ENCODE measurements at regions not wholly inside any gene's neighbourhood (a gene's known extent, or its start where the extent isn't known, plus 50 kb on each side); places are given as distances from the start of the nearest gene placed in this dataset.

- no peak overlapping the region for H3K23ac ChIP-seq (ENCODE audit: low read length in 2 of 2)
- H4K91ac ChIP-seq (ENCODE audit: low read length): no peak overlapping the region
- H2AK5ac ChIP-seq (ENCODE audit: low read length, severe bottlenecking): no peak overlapping the region
- H2BK120ac ChIP-seq (ENCODE audit: low read depth, low read length): no peak overlapping the region
- no peak overlapping the region for H2BK15ac ChIP-seq (ENCODE audit: low read depth, poor library complexity, severe bottlenecking)
- no peak overlapping the region for H3K14ac ChIP-seq (ENCODE audit: low read length in 2 of 2)
- H2BK5ac ChIP-seq (ENCODE audit: low read depth, low read length, poor library complexity, severe bottlenecking): no peak overlapping the region
- H3K4me1 ChIP-seq (ENCODE audit: control insufficient read depth, insufficient read depth, low read depth, low read length): no peaks in the 10 kb centered on the region
- no peak overlapping the region for H2AFZ ChIP-seq (ENCODE audit: low read depth, low read length)
- H4K8ac ChIP-seq (ENCODE audit: low read length): no peak overlapping the region
- H3K9me3 ChIP-seq (ENCODE audit: control insufficient read depth, low read length): no peaks in the 10 kb centered on the region
- no peaks in the 10 kb centered on the region for H3K36me3 ChIP-seq (ENCODE audit: control insufficient read depth in 1 of 2, insufficient read depth in 2 of 2, low read depth in 1 of 2, low read length in 2 of 2)
- no peaks in the 10 kb centered on the region for H3K27me3 ChIP-seq (ENCODE audit: control insufficient read depth in 1 of 2, insufficient read depth in 1 of 2, low read length in 2 of 2)
- no peak for DNase-seq
- H3K4me2 ChIP-seq (ENCODE audit: low read length, poor library complexity, severe bottlenecking): no peak overlapping the region
- no peak overlapping the region for H3K9ac ChIP-seq (ENCODE audit: low read length)
- no peak overlapping the region for H3K27ac ChIP-seq (ENCODE audit: low read length, poor library complexity, severe bottlenecking)
- WGBS: 82% methylated on average over 8 of the region's 8 CpGs
- no peaks in the 10 kb centered on the region for H3K79me1 ChIP-seq (replicated peaks; ENCODE audit: low read length, poor library complexity, severe bottlenecking)
- H3K4me3 ChIP-seq (ENCODE audit: insufficient read depth in 1 of 2, low read depth in 1 of 2, low read length in 2 of 2): no peak overlapping the region
- H3K18ac ChIP-seq (ENCODE audit: low read depth in 1 of 2, low read length in 2 of 2): no peak overlapping the region
- no peak overlapping the region for H2BK12ac ChIP-seq (ENCODE audit: low read length in 2 of 2)
- no peak overlapping the region for H3K4ac ChIP-seq (ENCODE audit: low read depth in 1 of 2, low read length in 2 of 2)
Observed at GRCh38 chr10:131677671-131678070, 223.1 kb upstream of the PPP2R2D start.

DNA sequence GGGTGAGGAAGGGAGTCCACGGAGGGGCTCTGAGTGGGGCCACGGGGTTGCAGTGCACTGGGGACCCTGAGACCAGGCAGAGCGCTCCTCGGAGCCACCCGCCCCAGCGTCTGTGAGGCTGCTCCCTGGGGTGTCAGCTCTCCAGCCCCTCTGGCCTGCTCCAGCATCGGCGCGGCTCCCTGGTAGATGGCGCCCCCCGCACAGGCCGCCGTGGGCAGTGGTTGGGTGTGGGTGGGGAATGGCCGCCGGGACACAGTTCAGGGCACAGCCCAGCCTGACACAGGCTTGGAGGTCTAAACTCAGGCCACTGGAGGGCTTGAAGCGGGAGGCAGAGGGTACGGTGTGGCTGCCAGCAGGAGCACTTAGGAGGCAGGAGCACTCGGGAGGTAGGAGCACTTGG is 222.6 kb upstream of the PPP2R2D start:
- no peak overlapping the region for H2BK15ac ChIP-seq (ENCODE audit: low read depth, poor library complexity, severe bottlenecking)
- no peak overlapping the region for H3K27ac ChIP-seq (ENCODE audit: low read length, poor library complexity, severe bottlenecking)
- no peak overlapping the region for H2AK5ac ChIP-seq (ENCODE audit: low read length, severe bottlenecking)
- H3K27me3 ChIP-seq (ENCODE audit: control insufficient read depth in 1 of 2, insufficient read depth in 1 of 2, low read length in 2 of 2): no peaks in the 10 kb centered on the region
- H3K4me2 ChIP-seq (ENCODE audit: low read length, poor library complexity, severe bottlenecking): no peak overlapping the region
- H3K4me1 ChIP-seq (ENCODE audit: control insufficient read depth, insufficient read depth, low read depth, low read length): no peaks in the 10 kb centered on the region
- H2AFZ ChIP-seq (ENCODE audit: low read depth, low read length): no peak overlapping the region
- no peaks in the 10 kb centered on the region for H3K79me1 ChIP-seq (replicated peaks; ENCODE audit: low read length, poor library complexity, severe bottlenecking)
- H3K4me3 ChIP-seq (ENCODE audit: insufficient read depth in 1 of 2, low read depth in 1 of 2, low read length in 2 of 2): no peak overlapping the region
- no peak overlapping the region for H3K14ac ChIP-seq (ENCODE audit: low read length in 2 of 2)
- no peak overlapping the region for H3K9ac ChIP-seq (ENCODE audit: low read length)
- no peak overlapping the region for H3K23ac ChIP-seq (ENCODE audit: low read length in 2 of 2)
- no peaks in the 10 kb centered on the region for H3K36me3 ChIP-seq (ENCODE audit: control insufficient read depth in 1 of 2, insufficient read depth in 2 of 2, low read depth in 1 of 2, low read length in 2 of 2)
- no peak overlapping the region for H3K18ac ChIP-seq (ENCODE audit: low read depth in 1 of 2, low read length in 2 of 2)
- H2BK5ac ChIP-seq (ENCODE audit: low read depth, low read length, poor library complexity, severe bottlenecking): no peak overlapping the region
- H2BK12ac ChIP-seq (ENCODE audit: low read length in 2 of 2): no peak overlapping the region
- no peaks in the 10 kb centered on the region for H3K9me3 ChIP-seq (ENCODE audit: control insufficient read depth, low read length)
- DNase-seq: no peak
- WGBS: 85% methylated on average over 14 of the region's 18 CpGs
- H4K8ac ChIP-seq (ENCODE audit: low read length): no peak overlapping the region
- H2BK120ac ChIP-seq (ENCODE audit: low read depth, low read length): no peak overlapping the region
- no peak overlapping the region for H3K4ac ChIP-seq (ENCODE audit: low read depth in 1 of 2, low read length in 2 of 2)
- no peak overlapping the region for H4K91ac ChIP-seq (ENCODE audit: low read length)

- Histone ChIP-seq H3K27ac (ENCODE audit: low read length, poor library complexity, severe bottlenecking) (no peak overlapping the region), H2BK12ac (ENCODE audit: low read length in 2 of 2) (no peak overlapping the region), H3K4me1 (ENCODE audit: control insufficient read depth, insufficient read depth, low read depth, low read length) (no peaks in the 10 kb centered on the region), H3K27me3 (ENCODE audit: control insufficient read depth in 1 of 2, insufficient read depth in 1 of 2, low read length in 2 of 2) (no peaks in the 10 kb centered on the region), H3K79me1 (replicated peaks; ENCODE audit: low read length, poor library complexity, severe bottlenecking) (no peaks in the 10 kb centered on the region), H3K4me2 (ENCODE audit: low read length, poor library complexity, severe bottlenecking) (no peak overlapping the region), H3K14ac (ENCODE audit: low read length in 2 of 2) (no peak overlapping the region), H2BK15ac (ENCODE audit: low read depth, poor library complexity, severe bottlenecking) (no peak overlapping the region), H2AFZ (ENCODE audit: low read depth, low read length) (no peak overlapping the region), H2BK120ac (ENCODE audit: low read depth, low read length) (no peak overlapping the region), H3K36me3 (ENCODE audit: control insufficient read depth in 1 of 2, insufficient read depth in 2 of 2, low read depth in 1 of 2, low read length in 2 of 2) (no peaks in the 10 kb centered on the region), H3K4ac (ENCODE audit: low read depth in 1 of 2, low read length in 2 of 2) (no peak overlapping the region), H3K4me3 (ENCODE audit: insufficient read depth in 1 of 2, low read depth in 1 of 2, low read length in 2 of 2) (no peak overlapping the region), H2AK5ac (ENCODE audit: low read length, severe bottlenecking) (no peak overlapping the region), H4K8ac (ENCODE audit: low read length) (no peak overlapping the region), H4K91ac (ENCODE audit: low read length) (no peak overlapping the region), H3K9me3 (ENCODE audit: control insufficient read depth, low read length) (no peaks in the 10 kb centered on the region), H3K18ac (ENCODE audit: low read depth in 1 of 2, low read length in 2 of 2) (no peak overlapping the region), H2BK5ac (ENCODE audit: low read depth, low read length, poor library complexity, severe bottlenecking) (no peak overlapping the region), H3K9ac (ENCODE audit: low read length) (no peak overlapping the region), H3K23ac (ENCODE audit: low read length in 2 of 2) (no peak overlapping the region)
- DNase-seq: no peak
- WGBS: 77% methylated on average over 7 of the region's 7 CpGs
Observed at GRCh38 chr10:131678613-131679012, 222.2 kb upstream of the PPP2R2D start.

GRCh38 chr10:131679926-131680325 is 220.9 kb upstream of the PPP2R2D start:
- H4K8ac ChIP-seq (ENCODE audit: low read length): no peak overlapping the region
- no peak overlapping the region for H2AFZ ChIP-seq (ENCODE audit: low read depth, low read length)
- H2BK5ac ChIP-seq (ENCODE audit: low read depth, low read length, poor library complexity, severe bottlenecking): no peak overlapping the region
- H3K4me1 ChIP-seq (ENCODE audit: control insufficient read depth, insufficient read depth, low read depth, low read length): no peaks in the 10 kb centered on the region
- H4K91ac ChIP-seq (ENCODE audit: low read length): no peak overlapping the region
- H3K4ac ChIP-seq (ENCODE audit: low read depth in 1 of 2, low read length in 2 of 2): no peak overlapping the region
- no peaks in the 10 kb centered on the region for H3K9me3 ChIP-seq (ENCODE audit: control insufficient read depth, low read length)
- no peak overlapping the region for H3K9ac ChIP-seq (ENCODE audit: low read length)
- 68% methylated on average over 6 of the region's 6 CpGs for WGBS
- H3K23ac ChIP-seq (ENCODE audit: low read length in 2 of 2): no peak overlapping the region
- H2BK12ac ChIP-seq (ENCODE audit: low read length in 2 of 2): no peak overlapping the region
- no peak overlapping the region for H2BK120ac ChIP-seq (ENCODE audit: low read depth, low read length)
- H3K14ac ChIP-seq (ENCODE audit: low read length in 2 of 2): no peak overlapping the region
- no peak for DNase-seq
- H3K4me2 ChIP-seq (ENCODE audit: low read length, poor library complexity, severe bottlenecking): no peak overlapping the region
- no peak overlapping the region for H3K4me3 ChIP-seq (ENCODE audit: insufficient read depth in 1 of 2, low read depth in 1 of 2, low read length in 2 of 2)
- H3K79me1 ChIP-seq (replicated peaks; ENCODE audit: low read length, poor library complexity, severe bottlenecking): no peaks in the 10 kb centered on the region
- no peak overlapping the region for H2BK15ac ChIP-seq (ENCODE audit: low read depth, poor library complexity, severe bottlenecking)
- H3K27me3 ChIP-seq (ENCODE audit: control insufficient read depth in 1 of 2, insufficient read depth in 1 of 2, low read length in 2 of 2): no peaks in the 10 kb centered on the region
- no peak overlapping the region for H3K27ac ChIP-seq (ENCODE audit: low read length, poor library complexity, severe bottlenecking)
- H3K18ac ChIP-seq (ENCODE audit: low read depth in 1 of 2, low read length in 2 of 2): no peak overlapping the region
- H2AK5ac ChIP-seq (ENCODE audit: low read length, severe bottlenecking): no peak overlapping the region
- H3K36me3 ChIP-seq (ENCODE audit: control insufficient read depth in 1 of 2, insufficient read depth in 2 of 2, low read depth in 1 of 2, low read length in 2 of 2): no peaks in the 10 kb centered on the region
